ENCODE measurements at regions not wholly inside any gene's neighbourhood (a gene's known extent, or its start where the extent isn't known, plus 50 kb on each side); places are given as distances from the start of the nearest gene placed in this dataset.
"Not testable (repeated sequence)": the region's sequence is repeated elsewhere in the genome, so short reads cannot be mapped to it uniquely, and the experiment has no call there.

GRCh38 chr7:152949790-152950189 is 190.2 kb downstream of the ACTR3B start:
- DNase-seq: no peak

- no peak for DNase-seq
These were observed 196.5 kb downstream of the ACTR3B start for GRCh38 chr7:152956006-152956405.

- no peak for DNase-seq
These were observed 200.1 kb downstream of the ACTR3B start for GRCh38 chr7:152959610-152960009.

GRCh38 chr7:152961796-152962195 is 202.2 kb downstream of the ACTR3B start:
- DNase-seq: not testable (repeated sequence)

- no peak for DNase-seq
These were observed 206.6 kb downstream of the ACTR3B start for GRCh38 chr7:152966189-152966588.

GRCh38 chr7:152967958-152968357 is 208.4 kb downstream of the ACTR3B start:
- DNase-seq: no peak

- no peak for DNase-seq
These were observed 209.0 kb downstream of the ACTR3B start for GRCh38 chr7:152968514-152968913.

GRCh38 chr7:152969335-152969734 is 209.8 kb downstream of the ACTR3B start:
- no peak for DNase-seq

GRCh38 chr7:152969839-152970238 is 210.3 kb downstream of the ACTR3B start:
- DNase-seq: no peak

- no peak for DNase-seq
These were observed 210.9 kb downstream of the ACTR3B start for GRCh38 chr7:152970481-152970880.

- no peak for DNase-seq
These were observed 215.0 kb downstream of the ACTR3B start for GRCh38 chr7:152974577-152974976.

GRCh38 chr7:152975076-152975475 is 215.5 kb downstream of the ACTR3B start:
- no peak for DNase-seq

GRCh38 chr7:152979376-152979775 is 219.8 kb downstream of the ACTR3B start:
- no peak for DNase-seq

GRCh38 chr7:152984421-152984820 is 224.9 kb downstream of the ACTR3B start:
- DNase-seq: no peak

- DNase-seq: no peak
These were observed 226.8 kb downstream of the ACTR3B start for GRCh38 chr7:152986376-152986775.

- no peak for DNase-seq
These were observed 228.1 kb downstream of the ACTR3B start for GRCh38 chr7:152987656-152988055.

GRCh38 chr7:152989889-152990380 is 230.4 kb downstream of the ACTR3B start:
- peak; percentile 62 for DNase-seq

- DNase-seq: no peak
These were observed 238.9 kb downstream of the ACTR3B start for GRCh38 chr7:152998420-152998819.

- no peak for DNase-seq
These were observed 242.6 kb downstream of the ACTR3B start for GRCh38 chr7:153002115-153002514.

- DNase-seq: no peak
These were observed 243.0 kb downstream of the ACTR3B start for GRCh38 chr7:153002572-153002971.

GRCh38 chr7:153004341-153004740 is 244.8 kb downstream of the ACTR3B start:
- DNase-seq: no peak

GRCh38 chr7:153005750-153006435 is 246.3 kb downstream of the ACTR3B start:
- DNase-seq: no peak

- no peak for DNase-seq
These were observed 246.9 kb downstream of the ACTR3B start for GRCh38 chr7:153006452-153006851.

- DNase-seq: no peak
These were observed 247.4 kb downstream of the ACTR3B start for GRCh38 chr7:153006911-153007310.

- no peak for DNase-seq
These were observed 250.9 kb downstream of the ACTR3B start for GRCh38 chr7:153010416-153010815.

All from GDM1 (cell line).